ENCODE measurements at regions not wholly inside any gene's neighbourhood (a gene's known extent, or its start where the extent isn't known, plus 50 kb on each side); places are given as distances from the start of the nearest gene placed in this dataset.

- TF ChIP-seq CTCF (IDR thresholded peaks at IDR 0.05), result no peak
- no peak for TF ChIP-seq POLR2A (IDR thresholded peaks at IDR 0.05)
These were observed 1277.6 kb downstream of the AACS start for GRCh38 chr12:126342866-126343265.

Measured in prostate gland (tissue), 2 donors.